GM19238 (cell line): ENCODE measurements at regions not wholly inside any gene's neighbourhood (a gene's known extent, or its start where the extent isn't known, plus 50 kb on each side); places are given as distances from the start of the nearest gene placed in this dataset.
"Not testable (repeated sequence)": the region's sequence is repeated elsewhere in the genome, so short reads cannot be mapped to it uniquely, and the experiment has no call there.

Experiments used
- DNase-seq: peaks from one replicate; pipeline ENCODE4 v3.0.0; 2011; ENCODE audit warnings: low spot score; ENCODE audit not compliant: insufficient read length

DNA sequence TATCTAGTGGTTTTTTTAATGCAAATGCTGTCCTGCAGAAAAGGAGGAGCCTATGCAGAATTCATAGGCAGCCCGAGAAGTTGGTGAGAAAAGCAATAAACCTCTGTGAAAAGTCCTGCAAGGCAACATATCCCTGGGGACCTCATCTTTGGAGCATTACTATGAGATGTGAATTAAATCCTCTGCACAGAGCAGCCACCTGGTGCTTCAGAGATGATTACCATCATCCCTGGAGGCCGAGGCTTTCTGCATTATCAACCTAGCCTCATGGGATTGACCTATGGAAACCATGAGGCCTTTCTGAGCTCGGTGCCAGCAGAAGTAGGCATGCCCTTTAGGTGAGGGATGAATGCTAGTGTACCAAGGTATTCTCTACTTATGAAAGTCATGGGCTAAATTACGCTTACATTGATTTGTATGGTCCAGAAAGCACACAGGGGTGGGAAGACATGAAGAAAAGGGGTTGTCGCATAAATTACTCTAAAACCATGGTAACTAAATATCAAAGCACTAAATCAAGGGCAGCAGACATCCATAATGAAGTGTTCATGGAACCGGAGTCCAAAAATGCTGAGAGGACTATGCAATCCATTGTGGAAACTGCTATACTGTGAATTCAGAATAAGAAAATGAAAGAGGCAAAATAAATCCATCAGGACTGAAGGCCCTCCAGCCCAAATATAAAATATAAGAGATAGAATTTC lies 623.5 kb upstream of the DDX18 start:
- no peak for DNase-seq

DNA sequence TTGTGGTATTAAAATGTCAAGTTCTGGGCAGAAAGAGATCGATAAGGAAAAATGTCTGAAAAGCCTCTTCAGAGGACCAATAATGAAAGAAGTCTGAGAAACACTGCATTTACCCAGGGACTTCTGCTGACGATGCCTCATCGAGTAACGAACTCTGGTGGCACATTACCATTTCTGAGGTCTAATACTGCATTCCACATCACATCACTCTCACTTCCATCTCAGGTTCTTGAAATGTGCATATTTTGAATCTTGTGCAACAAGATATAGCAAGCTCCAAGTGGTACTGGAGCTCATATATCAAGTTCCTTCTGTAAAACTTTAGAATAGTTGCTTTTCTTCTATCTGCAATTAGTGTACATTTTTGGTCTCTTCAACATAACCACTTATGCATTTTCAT lies 619.1 kb upstream of the DDX18 start:
- DNase-seq, result no peak

DNA sequence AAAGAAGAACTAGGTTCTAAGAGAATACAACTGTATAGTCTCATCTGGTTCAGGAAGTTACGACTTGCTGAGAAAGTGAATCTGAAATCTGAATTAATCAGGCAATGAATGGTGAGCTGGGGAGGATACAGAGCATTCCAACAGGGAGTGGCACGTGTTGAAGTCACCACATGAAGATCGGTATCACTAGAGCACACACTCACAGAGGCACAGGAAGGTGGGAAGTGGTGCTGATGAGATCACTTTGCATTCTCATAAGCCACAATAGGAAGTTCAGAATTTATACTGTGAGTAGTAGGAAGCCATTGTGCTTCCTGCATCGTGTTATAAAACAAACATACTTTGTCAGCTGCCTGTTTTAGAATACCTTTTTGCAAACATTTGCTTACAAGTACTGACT lies 615.0 kb upstream of the DDX18 start:
- no peak for DNase-seq

DNA sequence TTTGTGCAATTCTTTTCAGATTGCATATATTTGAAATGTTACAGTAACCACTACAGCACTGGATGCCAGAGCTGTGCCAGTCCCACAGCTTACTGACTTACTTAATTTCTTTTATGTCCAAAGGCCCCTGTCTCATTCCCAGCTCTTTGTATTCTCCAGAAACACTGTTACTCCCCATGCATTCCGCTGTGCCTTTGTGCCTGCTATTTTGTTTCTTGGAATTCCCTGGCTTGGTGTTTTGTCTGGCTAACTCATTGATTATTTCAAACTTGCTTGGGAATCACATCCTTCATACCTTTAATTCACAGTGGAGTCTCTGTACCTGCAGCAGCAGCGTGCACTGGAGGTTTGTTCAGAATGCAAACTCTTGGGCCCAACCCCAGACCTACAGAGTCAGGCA lies 601.9 kb upstream of the DDX18 start:
- no peak for DNase-seq

DNA sequence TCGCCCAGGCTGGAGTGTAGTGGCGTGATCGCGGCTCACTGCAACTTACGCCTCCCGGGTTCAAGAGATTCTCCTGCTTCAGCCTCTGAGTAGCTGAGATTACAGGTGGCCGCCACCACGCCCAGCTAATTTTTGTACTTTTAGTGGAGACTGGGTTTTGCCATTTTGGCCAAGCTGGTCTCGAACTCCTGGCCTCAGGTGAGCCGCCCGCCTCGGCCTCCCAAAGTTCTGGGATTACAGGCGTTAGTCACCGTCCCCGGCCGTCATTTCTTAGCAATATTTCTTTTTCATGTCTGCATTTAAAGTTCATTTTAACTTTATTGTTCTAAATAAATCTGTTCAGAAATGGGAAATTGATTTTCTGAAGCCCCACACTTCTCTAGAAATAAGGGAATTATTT lies 597.3 kb upstream of the DDX18 start:
- DNase-seq, result no peak

DNA sequence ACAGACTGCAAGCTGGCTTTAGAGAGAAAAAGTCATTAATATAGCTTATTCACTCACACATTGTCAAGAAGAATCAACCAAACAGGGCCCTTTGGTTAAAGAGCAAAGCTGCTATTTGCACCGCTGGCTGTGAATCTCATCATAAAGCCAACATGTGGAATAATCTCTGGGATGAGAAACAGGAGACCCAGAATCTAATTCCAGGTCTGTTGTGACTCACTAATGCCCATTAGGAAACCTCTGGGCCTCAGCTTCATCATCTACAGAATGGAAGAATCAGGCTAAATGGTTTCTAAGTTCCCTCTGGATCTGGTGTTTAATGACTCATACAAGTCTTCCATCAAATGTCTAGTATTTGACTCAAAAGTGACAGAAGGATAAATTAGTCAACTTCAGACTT lies 591.7 kb upstream of the DDX18 start:
- DNase-seq, result no peak

DNA sequence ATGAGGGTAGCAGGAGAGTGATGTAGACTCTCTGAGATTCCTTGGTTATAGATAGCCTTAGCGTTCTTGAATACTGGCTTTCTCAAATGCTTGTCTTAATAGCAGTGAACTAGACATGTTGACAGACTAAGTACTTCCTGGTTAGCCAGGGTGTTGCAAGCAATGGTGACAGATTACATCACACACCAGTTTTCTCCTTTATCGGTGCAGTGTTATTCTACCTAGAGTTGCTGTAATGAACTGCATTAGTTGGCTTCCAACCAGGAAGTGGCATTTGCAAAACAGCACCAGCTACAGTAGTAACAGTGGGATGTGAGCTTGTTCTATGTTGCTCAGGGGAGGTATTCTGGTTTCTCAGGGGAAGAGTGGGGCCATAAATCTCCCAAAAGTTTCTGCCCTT lies 582.2 kb upstream of the DDX18 start:
- no peak for DNase-seq

DNA sequence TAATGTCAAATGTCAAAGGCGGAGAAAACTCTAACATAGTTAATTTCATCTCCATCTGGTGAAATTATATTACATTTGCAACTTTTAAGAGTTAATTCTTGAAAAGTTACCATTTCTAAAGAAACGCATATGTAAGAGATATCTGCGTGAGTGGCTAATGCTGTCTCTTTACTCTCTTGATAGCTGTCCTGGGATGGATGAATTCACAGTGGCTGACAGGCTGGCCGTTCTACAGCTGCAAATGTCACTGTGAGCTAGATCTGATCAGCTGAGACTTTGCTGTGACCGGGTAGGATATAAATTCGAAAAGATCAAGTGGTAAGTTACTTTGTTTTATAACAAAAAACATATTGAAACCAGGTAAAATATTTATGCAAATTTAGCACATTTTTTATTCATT lies 557.1 kb upstream of the DDX18 start:
- no peak for DNase-seq

DNA sequence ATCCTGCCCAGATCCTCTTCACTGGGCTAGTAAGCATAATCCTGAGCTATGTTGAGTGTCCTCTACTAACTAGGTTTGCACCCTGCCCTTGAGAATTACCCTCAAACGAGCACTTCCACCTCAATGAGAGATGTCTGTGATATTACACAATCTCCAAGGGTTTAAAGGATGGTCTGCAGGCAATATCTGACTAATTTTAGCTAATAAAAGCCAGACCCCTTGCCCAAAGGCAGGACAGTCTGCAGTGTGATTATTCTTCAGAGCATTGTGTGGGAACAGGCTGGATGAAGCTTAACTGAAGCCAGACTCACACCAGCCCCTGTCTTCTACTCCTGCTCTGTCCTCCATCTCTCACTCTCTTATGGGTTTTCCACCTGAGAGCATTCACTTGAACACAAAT lies 544.9 kb upstream of the DDX18 start:
- no peak for DNase-seq

DNA sequence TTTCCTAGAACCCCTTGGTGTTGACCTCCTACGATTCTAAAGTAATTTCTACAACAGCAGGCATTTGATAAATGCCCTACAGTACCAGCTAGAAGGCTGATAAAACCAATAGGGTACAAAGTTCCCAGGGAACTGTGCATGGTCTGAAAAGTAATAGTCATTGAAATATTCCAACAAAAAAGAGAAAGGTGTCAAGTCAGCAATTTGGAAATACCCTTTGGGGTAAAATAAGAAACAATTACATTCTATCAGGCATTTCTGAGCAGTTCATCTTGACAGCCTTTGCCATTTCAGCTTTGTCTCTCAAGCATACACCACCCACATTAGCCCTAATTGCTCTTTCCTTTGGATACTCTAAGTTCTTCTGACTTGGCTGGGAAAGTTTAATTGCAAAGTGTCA lies 542.9 kb upstream of the DDX18 start:
- no peak for DNase-seq

DNA sequence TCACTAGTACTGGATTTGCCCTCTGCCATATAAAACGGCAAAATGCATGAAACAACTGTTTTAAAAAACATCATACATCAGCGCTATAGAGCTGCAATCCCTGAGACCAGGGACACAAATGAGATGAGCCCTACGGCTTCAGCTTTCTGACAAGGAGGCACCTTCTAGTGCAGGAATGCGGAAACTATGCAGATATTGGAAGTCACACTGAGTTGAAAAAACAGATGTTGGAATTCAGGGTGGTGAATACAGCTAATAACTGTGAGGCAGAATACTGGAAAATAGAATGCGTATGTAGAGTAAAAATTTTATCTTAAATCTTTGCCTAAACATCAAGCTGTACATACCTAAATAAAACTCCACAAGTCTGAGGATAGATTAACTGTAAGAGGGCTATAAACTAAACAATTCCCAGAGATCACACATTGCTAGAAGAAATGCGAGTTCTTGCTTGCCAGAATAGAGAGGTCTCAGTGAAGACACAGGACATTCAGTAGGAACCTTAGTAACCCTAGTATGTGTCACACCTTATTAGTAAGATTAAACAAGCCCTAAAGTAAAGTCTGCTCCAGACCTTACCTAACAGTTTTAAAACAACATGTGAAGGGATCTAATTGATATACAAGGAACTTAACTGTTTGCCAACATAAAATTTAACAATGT lies 541.4 kb upstream of the DDX18 start:
- no peak for DNase-seq

DNA sequence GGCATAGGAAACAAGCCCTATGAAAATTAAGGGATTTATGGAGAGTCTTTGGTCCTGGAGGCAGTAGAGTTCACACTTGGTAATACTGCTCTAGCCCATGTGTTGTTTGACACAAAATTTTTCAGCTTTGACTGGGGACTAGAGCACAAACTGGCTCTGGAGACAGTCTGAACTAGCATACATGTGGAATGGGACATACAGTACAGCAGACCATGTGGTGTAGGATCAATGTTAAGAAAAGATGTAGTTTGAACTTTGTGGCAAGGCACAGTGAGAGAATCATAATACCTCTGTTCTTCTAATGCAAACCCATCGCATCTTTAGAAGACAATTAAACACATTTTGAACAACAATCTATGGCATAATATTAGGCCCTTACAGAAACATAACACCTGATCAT lies 521.5 kb upstream of the DDX18 start:
- DNase-seq, result no peak

DNA sequence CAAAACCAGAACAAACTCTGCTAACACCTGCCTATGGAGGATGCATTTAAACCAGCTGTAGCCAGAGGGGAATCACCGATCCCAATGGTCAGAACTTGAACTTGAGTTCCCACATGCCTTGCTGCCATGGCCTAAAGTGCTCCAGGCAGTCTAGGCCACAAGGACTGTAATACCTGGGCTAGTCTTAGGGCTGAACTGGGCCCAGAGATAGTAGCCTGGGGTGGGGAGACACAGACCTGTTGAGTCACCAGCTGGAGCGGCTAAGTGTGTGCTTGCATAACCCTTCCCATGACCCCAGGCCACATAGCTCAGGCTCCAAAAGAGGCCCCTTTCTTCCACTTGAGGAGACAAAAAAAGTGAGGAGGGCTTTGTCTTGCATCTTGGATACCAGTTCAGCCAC lies 515.0 kb upstream of the DDX18 start:
- DNase-seq, result no peak

DNA sequence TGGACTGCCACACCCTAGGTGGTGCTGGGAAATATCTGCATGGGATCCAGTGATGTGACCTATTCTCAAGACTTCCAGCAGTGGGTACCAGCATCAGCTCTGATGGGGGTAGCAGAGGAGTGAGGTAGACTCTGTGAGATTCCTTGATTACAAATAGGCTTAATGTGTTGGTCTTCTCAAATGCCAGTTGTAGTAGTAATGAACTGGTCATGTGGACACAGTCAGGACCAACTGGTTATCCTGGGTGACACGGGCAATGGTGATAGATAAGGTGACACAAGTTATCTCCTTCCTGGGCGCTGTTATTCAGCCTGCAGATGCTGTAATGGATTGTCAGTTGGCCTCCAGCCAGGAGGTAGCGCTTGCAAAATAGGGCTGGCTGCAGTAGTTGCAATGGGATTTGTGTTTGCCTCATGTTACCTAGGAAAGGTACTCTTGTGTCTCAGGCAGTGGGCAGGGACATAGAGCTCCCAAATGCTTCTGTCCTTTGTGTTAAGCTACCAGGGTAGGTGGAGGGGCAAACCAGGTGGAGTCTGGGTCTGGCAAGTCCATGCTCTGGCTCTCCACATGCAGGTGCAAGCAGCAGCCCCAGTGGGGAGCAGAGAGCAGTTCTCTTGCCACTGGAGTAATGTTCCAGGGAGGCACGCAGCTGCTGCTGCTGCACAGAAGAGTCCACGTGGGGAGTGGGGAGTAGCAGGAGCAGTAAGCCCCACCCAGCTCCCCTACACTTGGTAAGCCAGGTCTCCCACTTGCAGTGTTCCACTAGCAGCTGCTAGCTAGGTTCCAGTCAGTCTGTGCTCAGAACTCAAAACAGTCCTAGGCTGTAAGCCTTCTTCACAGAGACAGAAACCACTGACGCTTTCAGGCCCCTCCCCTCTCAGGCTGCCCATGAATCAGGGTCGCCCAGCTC lies 505.4 kb upstream of the DDX18 start:
- DNase-seq, result no peak

DNA sequence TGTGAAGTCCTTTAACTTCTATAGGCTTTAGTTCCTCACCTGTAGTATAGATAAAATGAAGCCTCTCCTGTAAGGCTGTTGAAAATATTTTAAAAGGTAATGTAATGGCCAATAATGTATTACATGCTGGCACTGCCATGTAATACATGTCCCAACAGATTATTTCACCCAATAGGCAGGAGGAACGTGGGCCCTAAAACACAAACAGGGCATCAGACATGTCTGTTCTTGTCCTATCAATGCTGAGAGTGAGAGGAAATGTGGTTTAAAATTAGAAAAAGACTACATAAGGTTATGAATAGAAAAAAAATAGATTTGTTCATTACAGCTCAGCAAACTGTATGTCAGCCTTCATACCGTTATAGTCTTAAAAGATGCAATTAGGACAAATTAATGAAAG lies 492.7 kb upstream of the DDX18 start:
- DNase-seq, result no peak

DNA sequence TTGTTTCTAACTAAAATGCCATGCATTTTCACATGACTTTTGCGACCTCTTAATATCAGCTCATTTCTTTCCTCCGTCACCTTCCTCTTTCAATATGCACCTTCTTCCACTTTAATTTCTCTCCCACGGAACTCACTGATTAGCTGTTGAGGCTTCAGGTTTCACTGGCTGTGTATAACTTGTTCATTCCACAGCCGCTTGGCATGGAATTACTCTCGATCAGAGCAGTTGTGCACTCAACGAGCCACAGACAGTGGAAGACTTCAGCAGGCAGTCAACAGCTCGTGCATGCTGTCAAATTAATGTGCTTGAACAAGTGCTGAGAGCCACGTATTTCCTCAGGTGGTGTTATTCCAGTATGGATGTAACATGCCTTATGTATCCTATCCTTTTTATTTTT lies 491.2 kb upstream of the DDX18 start:
- no peak for DNase-seq

DNA sequence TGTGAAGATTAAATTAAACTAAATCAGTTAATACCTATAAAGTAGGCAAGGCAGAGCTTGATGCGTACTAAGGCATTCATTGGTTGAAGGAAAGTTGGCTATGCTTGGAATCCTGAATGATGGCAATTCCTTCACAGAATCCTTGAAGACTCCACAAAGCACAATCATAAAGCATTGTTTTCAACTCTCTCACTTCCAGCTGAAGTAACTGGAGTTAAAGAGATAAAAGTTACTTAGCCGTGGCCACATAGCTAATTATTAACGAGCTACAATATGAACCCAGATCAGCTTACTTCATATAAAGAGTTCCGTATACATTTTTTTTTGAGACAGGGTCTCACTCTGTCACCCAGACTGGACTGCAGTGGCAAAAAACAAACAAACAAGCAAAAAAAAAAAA lies 483.9 kb upstream of the DDX18 start:
- DNase-seq, result no peak

DNA sequence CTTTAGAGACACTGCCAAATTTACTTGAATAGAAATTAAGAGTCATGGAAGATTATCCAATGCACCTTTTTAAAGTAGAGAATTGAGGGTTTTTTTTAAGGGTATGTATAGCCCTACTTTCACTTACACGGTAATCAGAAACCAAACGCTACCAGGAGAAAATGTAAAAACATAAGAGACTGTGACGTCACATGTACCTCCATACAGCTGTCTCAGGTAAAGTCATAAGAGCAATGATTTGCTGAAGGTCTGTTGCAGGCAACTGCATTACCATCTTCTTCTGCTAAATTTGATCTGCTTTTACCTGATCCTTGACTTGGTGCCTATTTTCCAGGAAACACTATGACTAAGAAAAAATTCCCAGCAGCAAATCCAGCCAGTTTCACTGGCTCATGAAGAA lies 478.5 kb upstream of the DDX18 start:
- DNase-seq, result no peak

DNA sequence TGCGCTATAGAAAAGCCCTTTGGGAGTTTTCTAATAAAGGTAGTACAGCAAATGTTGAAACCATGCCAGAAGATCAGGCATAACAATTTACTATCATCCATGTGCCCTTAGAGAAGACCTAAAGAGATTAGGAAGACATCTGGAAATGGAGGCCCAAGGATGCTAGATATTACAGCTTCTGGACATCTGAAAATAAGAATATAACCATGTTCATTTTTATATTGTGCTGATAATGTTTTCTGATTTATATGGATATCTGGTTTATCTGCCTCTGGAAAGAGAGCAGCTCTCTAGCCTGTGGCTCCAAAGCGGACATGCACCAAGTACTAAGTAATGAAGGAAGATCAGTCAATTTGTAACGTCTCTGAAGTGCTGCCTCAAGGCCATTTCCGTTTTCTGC lies 478.0 kb upstream of the DDX18 start:
- no peak for DNase-seq

DNA sequence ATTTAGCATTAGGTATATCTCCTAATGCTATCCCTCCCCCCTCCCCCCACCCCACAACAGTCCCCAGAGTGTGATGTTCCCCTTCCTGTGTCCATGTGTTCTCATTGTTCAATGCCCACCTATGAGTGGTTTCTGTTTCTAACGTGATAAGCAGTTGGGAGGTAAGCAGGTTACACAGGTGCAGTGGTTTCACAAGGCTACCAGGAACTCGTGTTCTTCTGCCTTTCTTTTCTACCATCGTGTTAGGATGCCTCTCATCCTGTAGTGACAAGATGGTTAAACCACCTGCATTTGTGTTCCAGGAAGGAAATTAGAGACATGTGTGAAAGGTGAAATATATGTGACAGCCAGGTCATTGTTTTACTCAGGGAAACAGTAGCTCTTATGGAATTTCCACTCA lies 476.5 kb upstream of the DDX18 start:
- DNase-seq, result not testable (repeated sequence)

DNA sequence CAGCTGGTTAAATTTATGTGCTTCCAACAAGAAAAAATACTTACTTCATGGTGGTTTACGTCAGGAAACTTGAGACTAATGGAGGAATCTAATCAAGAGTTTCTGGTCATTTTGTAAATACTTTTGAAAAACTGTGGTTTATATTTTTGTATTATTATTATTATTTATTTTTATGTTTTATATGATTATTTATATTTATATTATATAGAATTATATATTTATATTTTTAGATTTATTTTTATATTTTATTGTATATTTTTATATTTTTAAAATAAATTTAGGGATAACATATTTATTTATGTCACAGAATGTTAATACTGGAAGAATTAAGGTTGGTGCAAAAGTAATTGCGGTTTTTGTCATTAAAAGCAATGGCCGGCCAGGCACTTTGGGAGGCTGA lies 474.5 kb upstream of the DDX18 start:
- no peak for DNase-seq

DNA sequence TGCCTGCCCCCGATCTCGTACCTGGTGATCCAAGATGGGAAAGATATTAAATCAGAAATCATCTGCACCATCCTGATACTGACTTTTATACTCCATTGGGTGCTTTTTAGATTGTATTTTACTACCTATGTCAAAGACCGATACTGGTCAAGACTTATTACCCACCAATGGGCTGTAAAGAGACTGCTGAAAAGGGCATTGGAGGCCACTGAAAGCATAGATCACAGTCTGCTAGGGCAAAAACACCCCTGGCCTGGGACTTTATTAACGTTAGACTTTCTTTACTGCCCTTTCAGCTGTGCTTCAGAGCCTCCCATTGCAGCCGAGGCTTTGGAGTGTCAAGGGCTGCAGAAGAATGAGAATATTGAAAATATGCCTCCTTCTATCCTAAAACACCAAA lies 472.8 kb upstream of the DDX18 start:
- no peak for DNase-seq

DNA sequence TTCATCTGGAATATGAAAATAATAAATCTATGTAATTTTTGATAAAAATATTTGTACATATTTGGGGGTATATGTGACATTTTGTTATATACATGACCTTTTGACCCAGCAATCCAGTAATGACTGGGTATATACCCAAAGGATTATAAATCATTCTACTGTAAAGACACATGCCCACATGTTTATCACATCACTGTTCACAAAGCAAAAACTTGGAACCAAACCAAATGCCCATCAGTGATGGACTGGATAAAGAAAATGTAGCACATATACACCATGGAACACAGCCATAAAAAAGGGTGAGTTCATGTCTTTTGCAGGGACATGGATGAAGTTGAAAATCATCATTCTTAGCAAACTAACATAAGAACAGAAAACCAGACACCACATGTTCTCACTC lies 472.1 kb upstream of the DDX18 start:
- DNase-seq, result no peak
